Sciatic nerve (tissue), 2 donors: ENCODE measurements at regions not wholly inside any gene's neighbourhood (a gene's known extent, or its start where the extent isn't known, plus 50 kb on each side); places are given as distances from the start of the nearest gene placed in this dataset.

Source experiments
- ATAC-seq: fragments of 200-7000 bp; cut with Tn5 transposase; one replicate; pipeline ENCODE4 v1.9.1; 2020; ENCODE audit warnings: mild to moderate bottlenecking, moderate library complexity
- DNase-seq: peaks from one replicate; pipeline ENCODE4 v3.0.0-alpha.2; 2020; ENCODE audit warnings: low spot score
- intact Hi-C: fragments of 100-400 bp; cut with DNase I; formaldehyde crosslinking; loops from one replicate; pipeline ENCODE4 v1.14.2; 2022
- donor health status: DM: no; HTN: no; CAD: no.
- donor health status: DM: no; HTN: no; CAD: no.

DNA sequence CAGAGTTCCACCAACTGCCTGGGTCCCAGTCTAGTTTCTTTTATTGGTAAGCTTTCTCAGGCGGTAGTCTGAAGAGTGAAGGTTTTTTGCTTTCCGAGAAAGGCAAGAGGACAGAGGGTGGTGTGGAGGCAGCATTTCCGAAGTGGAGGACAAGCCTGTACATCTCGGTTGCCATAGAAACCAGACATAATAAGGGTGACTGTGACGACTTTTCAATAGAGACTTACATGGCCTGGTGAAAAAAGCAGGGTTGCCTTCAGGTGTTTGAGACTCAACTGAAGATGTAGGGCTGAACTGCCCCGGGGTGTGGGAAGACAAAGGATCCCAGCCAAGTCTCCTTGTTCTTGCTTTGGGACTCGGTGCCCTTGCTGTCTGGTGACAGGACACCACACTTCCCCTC is 53.6 kb upstream of the RAB40AL start:
- DNase-seq (no peak), ATAC-seq (no peak)
- intact Hi-C loops, result no loop called here
